Gastroesophageal sphincter (tissue), 4 donors: ENCODE measurements at regions not wholly inside any gene's neighbourhood (a gene's known extent, or its start where the extent isn't known, plus 50 kb on each side); places are given as distances from the start of the nearest gene placed in this dataset.

ENCODE experiments used
- ATAC-seq: fragments of 150-250 bp; one replicate; pipeline ENCODE4 v1.9.1; 2016; ENCODE audit warnings: mild to moderate bottlenecking, moderate library complexity
- H3K27ac ChIP-seq, 4 donors: fragments of 200-600 bp; sonication (generic) in 3 of 4; 1 replicate in 3 of 4; 2 replicates in 1 of 4; pipeline ENCODE4 v1.5.1; 2016 to 2019
- H3K27me3 ChIP-seq: fragments of 200-600 bp; sonication (generic); one replicate; pipeline ENCODE4 v1.5.1; 2019
- H3K36me3 ChIP-seq, 2 donors: fragments of 200-600 bp; sonication (generic); one replicate each; pipeline ENCODE4 v1.5.1; 2019; ENCODE audit warnings: control low read depth in 1 of 2
- H3K4me1 ChIP-seq, 3 donors: fragments of 200-600 bp; sonication (generic); 1 replicate in 2 of 3; 2 replicates in 1 of 3; pipeline ENCODE4 v1.5.1; 2016 to 2019; ENCODE audit warnings: control low read depth in 2 of 3
- H3K4me3 ChIP-seq, 2 donors: fragments of 200-600 bp; sonication (generic); one replicate each; pipeline ENCODE4 v1.5.1; 2019; ENCODE audit warnings: mild to moderate bottlenecking in 1 of 2, moderate library complexity in 1 of 2
- H3K9me3 ChIP-seq, 3 donors: fragments of 200-600 bp; sonication (generic); one replicate each; pipeline ENCODE4 v1.5.1; 2017 to 2019; ENCODE audit warnings: control low read depth in 2 of 3
- CTCF ChIP-seq, 4 experiments: fragments of 200-600 bp in 2 of 4; fragments of 450-650 bp in 2 of 4; sonication (generic) in 1 of 4; IDR thresholded peaks; one replicate each; pipeline ENCODE4 v1.5.1; 2017 to 2019; ENCODE audit warnings: antibody characterized with exemption in 4 of 4, mild to moderate bottlenecking in 2 of 4, moderate library complexity in 2 of 4
- EP300 ChIP-seq: sonication (generic); formaldehyde crosslinking; IDR thresholded peaks from one replicate; pipeline ENCODE4 v1.6.1; 2017; ENCODE audit warnings: antibody characterized with exemption, mild to moderate bottlenecking
- POLR2A ChIP-seq, 2 donors: fragments of 450-650 bp; IDR thresholded peaks; one replicate each; pipeline ENCODE4 v1.6.1; 2017; ENCODE audit warnings: antibody characterized with exemption in 2 of 2, mild to moderate bottlenecking in 2 of 2, moderate library complexity in 1 of 2
- POLR2AphosphoS5 ChIP-seq: sonication (generic); formaldehyde crosslinking; IDR thresholded peaks from one replicate; pipeline ENCODE4 v1.6.1; 2017; ENCODE audit warnings: antibody characterized with exemption
- WGBS, 2 donors: methylation state at CpG; one replicate each; pipeline ENCODE4 v1.1.5; 2018; ENCODE audit warnings: low coverage in 1 of 2; 5-methylcytosine and 5-hydroxymethylcytosine counted together

- no peak for ATAC-seq
- Histone ChIP-seq H3K36me3 (no peaks in the 10 kb centered on the region), H3K4me1 (no peaks in the 10 kb centered on the region), H3K27ac (no peak overlapping the region), H3K4me3 (no peak overlapping the region), H3K27me3 (no peaks in the 10 kb centered on the region), H3K9me3 (peaks cover 0 to 5% (median 0%) of the 10 kb centered on the region in 3 donors)
- 64 to 66% methylated on average over 2 of the region's 2 CpGs for WGBS, 2 donors
- TF ChIP-seq CTCF (IDR thresholded peaks at IDR 0.05) (no peak), POLR2AphosphoS5 (no peak), EP300 (no peak), POLR2A (IDR thresholded peaks at IDR 0.05) (no peak)
These were observed 116.0 kb upstream of the PLXNC1 start for GRCh38 chr12:94032368-94032767.

GRCh38 chr12:94033101-94033500 is 115.3 kb upstream of the PLXNC1 start:
- no peaks in the 10 kb centered on the region for H3K9me3 ChIP-seq
- no peaks in the 10 kb centered on the region for H3K27me3 ChIP-seq
- no peak for ATAC-seq

GRCh38 chr12:94033784-94034183 is 114.6 kb upstream of the PLXNC1 start:
- no peak for ATAC-seq
- TF ChIP-seq POLR2AphosphoS5 (no peak), CTCF (IDR thresholded peaks at IDR 0.05) (no peak)
- Histone ChIP-seq H3K4me1 (no peaks in the 10 kb centered on the region), H3K27ac (no peak overlapping the region), H3K9me3 (peaks cover 0 to 1% (median 0%) of the 10 kb centered on the region in 3 donors), H3K4me3 (no peak overlapping the region), H3K27me3 (no peaks in the 10 kb centered on the region), H3K36me3 (no peaks in the 10 kb centered on the region)

More at GRCh38 chr12:94033101-94033500, 115.3 kb upstream of the PLXNC1 start:
- H3K4me3 ChIP-seq, result no peak overlapping the region
- WGBS, 2 donors, result 63 to 64% methylated on average over 5 of the region's 5 CpGs
- no peaks in the 10 kb centered on the region for H3K36me3 ChIP-seq
- H3K27ac ChIP-seq, result no peak overlapping the region
- TF ChIP-seq CTCF (IDR thresholded peaks at IDR 0.05), result no peak
- no peak for TF ChIP-seq POLR2AphosphoS5
- no peak for TF ChIP-seq EP300
- TF ChIP-seq POLR2A (IDR thresholded peaks at IDR 0.05), result no peak
- H3K4me1 ChIP-seq, result no peaks in the 10 kb centered on the region

GRCh38 chr12:94037444-94037843 is 110.9 kb upstream of the PLXNC1 start:
- Histone ChIP-seq H3K27ac (no peak overlapping the region), H3K27me3 (no peaks in the 10 kb centered on the region), H3K9me3 (peaks cover 0 to 12% (median 0%) of the 10 kb centered on the region in 3 donors), H3K36me3 (no peaks in the 10 kb centered on the region), H3K4me1 (no peaks in the 10 kb centered on the region), H3K4me3 (no peak overlapping the region)
- ATAC-seq, result no peak
- 40 to 43% methylated on average over 1 to 3 of the region's 4 CpGs for WGBS, 2 donors
- TF ChIP-seq POLR2AphosphoS5 (no peak), EP300 (no peak), POLR2A (IDR thresholded peaks at IDR 0.05) (no peak), CTCF (IDR thresholded peaks at IDR 0.05) (no peak)

GRCh38 chr12:94038605-94039004 is 109.8 kb upstream of the PLXNC1 start:
- no peak for ATAC-seq
- Histone ChIP-seq H3K4me1 (no peaks in the 10 kb centered on the region), H3K27ac (no peak overlapping the region), H3K9me3 (peaks cover 0 to 12% (median 0%) of the 10 kb centered on the region in 3 donors), H3K27me3 (no peaks in the 10 kb centered on the region), H3K36me3 (no peaks in the 10 kb centered on the region), H3K4me3 (no peak overlapping the region)
- TF ChIP-seq EP300 (no peak), POLR2AphosphoS5 (no peak)
- 94 to 100% methylated on average over 2 of the region's 2 CpGs for WGBS, 2 donors
